SJCRH30 (cell line): ENCODE measurements at regions not wholly inside any gene's neighbourhood (a gene's known extent, or its start where the extent isn't known, plus 50 kb on each side); places are given as distances from the start of the nearest gene placed in this dataset.

Experiments
- DNase-seq, 2 experiments: peaks; one replicate each; pipeline ENCODE4 v3.0.0-alpha.2; 2015 to 2020
- H3K27ac ChIP-seq: fragments of 250-450 bp; sonication (Bioruptor Pico); 2 replicates; pipeline ENCODE4 v1.5.1; 2020; ENCODE audit warnings: mild to moderate bottlenecking, moderate library complexity
- H3K27me3 ChIP-seq: fragments of 250-450 bp; sonication (Bioruptor Pico); 2 replicates; pipeline ENCODE4 v1.5.1; 2020; ENCODE audit warnings: mild to moderate bottlenecking, moderate library complexity
- H3K36me3 ChIP-seq: fragments of 250-450 bp; sonication (Bioruptor Pico); 2 replicates; pipeline ENCODE4 v1.5.1; 2020; ENCODE audit warnings: mild to moderate bottlenecking, moderate library complexity
- H3K4me1 ChIP-seq: fragments of 250-450 bp; sonication (Bioruptor Pico); 2 replicates; pipeline ENCODE4 v1.5.1; 2020; ENCODE audit warnings: mild to moderate bottlenecking, moderate library complexity
- H3K4me3 ChIP-seq: fragments of 250-450 bp; sonication (Bioruptor Pico); 2 replicates; pipeline ENCODE4 v1.5.1; 2020; ENCODE audit warnings: mild to moderate bottlenecking, moderate library complexity
- H3K9me3 ChIP-seq: fragments of 250-450 bp; sonication (Bioruptor Pico); replicated peaks from 2 replicates; pipeline ENCODE4 v1.5.1; 2020; ENCODE audit warnings: mild to moderate bottlenecking, moderate library complexity

- Histone ChIP-seq H3K9me3 (no peaks in the 10 kb centered on the region), H3K36me3 (no peaks in the 10 kb centered on the region), H3K4me1 (no peaks in the 10 kb centered on the region), H3K27ac (no peak overlapping the region), H3K27me3 (no peaks in the 10 kb centered on the region), H3K4me3 (no peak overlapping the region)
- no peak for DNase-seq
Measured at GRCh38 chr18:78670778-78671391, 308.7 kb upstream of the SALL3 start.

DNA sequence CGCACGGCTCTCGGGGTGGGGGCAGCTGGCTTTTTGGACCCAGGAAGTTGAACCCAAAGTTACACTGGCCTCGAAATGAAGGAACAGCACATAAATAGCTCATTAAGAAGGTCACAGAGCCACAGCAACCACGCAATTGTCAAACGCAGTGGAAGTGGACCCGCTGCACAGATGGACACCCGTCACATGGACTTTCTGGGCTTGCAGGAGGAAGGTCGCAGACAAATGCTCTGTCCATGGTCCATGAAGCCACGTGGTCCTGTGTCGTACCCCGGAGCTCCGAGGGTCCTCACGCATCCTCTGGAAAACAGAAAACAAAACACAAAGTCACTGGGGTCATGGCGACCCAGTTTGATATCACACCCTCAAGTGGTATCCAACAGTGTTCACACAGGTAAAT lies 308.1 kb upstream of the SALL3 start:
- no peaks in the 10 kb centered on the region for H3K9me3 ChIP-seq
- no peaks in the 10 kb centered on the region for H3K36me3 ChIP-seq

GRCh38 chr18:78672862-78673446 lies 306.7 kb upstream of the SALL3 start:
- H3K36me3 ChIP-seq = no peaks in the 10 kb centered on the region
- H3K9me3 ChIP-seq = no peaks in the 10 kb centered on the region
- no peak overlapping the region for H3K27ac ChIP-seq
- no peaks in the 10 kb centered on the region for H3K27me3 ChIP-seq
- H3K4me1 ChIP-seq = no peaks in the 10 kb centered on the region
- no peak for DNase-seq
- no peak overlapping the region for H3K4me3 ChIP-seq

More for the DNA sequence above, 308.1 kb upstream of the SALL3 start:
- H3K4me3 ChIP-seq = no peak overlapping the region
- DNase-seq = no peak
- H3K27ac ChIP-seq = no peak overlapping the region
- no peaks in the 10 kb centered on the region for H3K27me3 ChIP-seq
- no peaks in the 10 kb centered on the region for H3K4me1 ChIP-seq

GRCh38 chr18:78673516-78674321 lies 305.9 kb upstream of the SALL3 start:
- no peaks in the 10 kb centered on the region for H3K27me3 ChIP-seq
- DNase-seq = no peak
- no peaks in the 10 kb centered on the region for H3K36me3 ChIP-seq
- no peak overlapping the region for H3K27ac ChIP-seq
- no peak overlapping the region for H3K4me3 ChIP-seq
- H3K9me3 ChIP-seq = no peaks in the 10 kb centered on the region
- H3K4me1 ChIP-seq = no peaks in the 10 kb centered on the region

DNA sequence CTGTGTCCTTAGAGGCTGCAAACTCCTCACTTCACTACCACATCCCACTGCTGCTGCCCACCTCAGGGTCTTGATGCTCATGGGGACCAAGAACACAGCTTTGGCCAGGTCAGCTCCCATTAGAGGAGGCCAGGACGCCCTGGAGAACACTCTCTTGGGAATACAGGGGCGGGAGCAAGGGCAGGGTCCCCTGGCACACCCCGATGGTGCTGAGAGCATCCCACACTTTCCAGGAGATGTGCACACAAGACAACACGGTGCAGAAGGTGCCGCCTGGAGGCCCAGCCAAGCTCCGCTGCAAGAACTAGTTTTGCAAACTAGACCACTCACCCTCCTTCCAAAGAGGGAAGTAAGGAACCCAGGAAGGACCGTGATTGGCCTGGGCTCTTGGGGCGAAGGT lies 304.4 kb upstream of the SALL3 start:
- no peak overlapping the region for H3K27ac ChIP-seq

DNA sequence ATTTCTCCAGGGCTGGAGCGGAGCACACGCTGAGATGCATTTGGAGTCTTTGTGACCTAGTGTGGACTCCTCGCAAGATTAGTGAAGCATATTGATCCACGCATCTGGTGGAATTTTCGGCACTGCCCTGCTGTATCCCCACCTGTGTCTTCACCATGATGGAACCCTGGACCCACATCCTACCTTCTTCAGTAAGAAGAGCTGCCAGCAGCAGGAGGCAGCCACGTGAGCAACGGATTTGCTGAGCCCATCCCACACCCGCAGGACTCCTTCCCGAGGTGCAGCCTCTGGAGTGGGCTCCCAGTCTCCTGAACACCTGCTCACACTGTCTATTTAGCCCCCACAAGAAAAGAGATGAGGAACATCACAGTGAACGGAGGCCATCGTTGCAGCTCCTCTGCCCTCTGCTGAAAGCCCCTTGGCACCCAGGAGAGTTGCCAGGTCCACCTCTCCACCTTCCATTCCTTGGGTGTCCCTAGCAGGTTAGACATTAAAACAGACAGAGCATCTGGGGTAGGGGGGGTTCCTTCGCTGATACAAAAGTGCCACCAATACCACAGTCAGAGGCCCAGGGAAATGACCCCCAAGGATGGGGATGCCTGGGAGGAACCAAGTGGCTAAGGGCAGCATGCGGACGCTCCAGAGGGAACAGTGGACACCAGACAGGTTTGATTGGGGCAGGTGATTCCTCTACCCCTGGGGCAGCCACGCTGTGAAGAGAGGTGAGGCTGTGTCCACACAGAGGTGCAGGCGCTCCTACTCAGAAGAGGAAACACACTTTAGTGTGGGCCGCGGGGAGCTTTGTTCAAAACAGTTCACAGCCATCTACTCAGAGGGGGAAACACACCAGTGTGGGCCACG lies 302.8 kb upstream of the SALL3 start:
- no peak for DNase-seq
- Histone ChIP-seq H3K9me3 (no peaks in the 10 kb centered on the region), H3K27me3 (no peaks in the 10 kb centered on the region)

More for the DNA sequence above, 304.4 kb upstream of the SALL3 start:
- no peaks in the 10 kb centered on the region for H3K4me1 ChIP-seq
- DNase-seq = no peak
- H3K36me3 ChIP-seq = no peaks in the 10 kb centered on the region
- no peak overlapping the region for H3K4me3 ChIP-seq
- H3K9me3 ChIP-seq = no peaks in the 10 kb centered on the region
- no peaks in the 10 kb centered on the region for H3K27me3 ChIP-seq

GRCh38 chr18:78677483-78678317 lies 301.9 kb upstream of the SALL3 start:
- H3K9me3 ChIP-seq = no peaks in the 10 kb centered on the region

More for the DNA sequence above, 302.8 kb upstream of the SALL3 start:
- no peaks in the 10 kb centered on the region for H3K36me3 ChIP-seq
- H3K4me1 ChIP-seq = no peaks in the 10 kb centered on the region
- H3K4me3 ChIP-seq = no peak overlapping the region
- H3K27ac ChIP-seq = no peak overlapping the region

GRCh38 chr18:78678318-78678695 lies 301.3 kb upstream of the SALL3 start:
- no peaks in the 10 kb centered on the region for H3K4me1 ChIP-seq
- H3K27ac ChIP-seq = no peak overlapping the region
- no peak for DNase-seq
- H3K27me3 ChIP-seq = no peaks in the 10 kb centered on the region
- no peaks in the 10 kb centered on the region for H3K9me3 ChIP-seq
- no peaks in the 10 kb centered on the region for H3K36me3 ChIP-seq
- no peak overlapping the region for H3K4me3 ChIP-seq

More at GRCh38 chr18:78677483-78678317, 301.9 kb upstream of the SALL3 start:
- Histone ChIP-seq H3K27ac (no peak overlapping the region), H3K4me1 (no peaks in the 10 kb centered on the region), H3K27me3 (no peaks in the 10 kb centered on the region), H3K4me3 (no peak overlapping the region), H3K36me3 (no peaks in the 10 kb centered on the region)
- no peak for DNase-seq

- DNase-seq = no peak
- H3K27ac ChIP-seq = no peak overlapping the region
- no peaks in the 10 kb centered on the region for H3K4me1 ChIP-seq
- H3K27me3 ChIP-seq = no peaks in the 10 kb centered on the region
- H3K9me3 ChIP-seq = no peaks in the 10 kb centered on the region
- no peaks in the 10 kb centered on the region for H3K36me3 ChIP-seq
- H3K4me3 ChIP-seq = no peak overlapping the region
Measured at GRCh38 chr18:78679031-78679430, 300.6 kb upstream of the SALL3 start.

DNA sequence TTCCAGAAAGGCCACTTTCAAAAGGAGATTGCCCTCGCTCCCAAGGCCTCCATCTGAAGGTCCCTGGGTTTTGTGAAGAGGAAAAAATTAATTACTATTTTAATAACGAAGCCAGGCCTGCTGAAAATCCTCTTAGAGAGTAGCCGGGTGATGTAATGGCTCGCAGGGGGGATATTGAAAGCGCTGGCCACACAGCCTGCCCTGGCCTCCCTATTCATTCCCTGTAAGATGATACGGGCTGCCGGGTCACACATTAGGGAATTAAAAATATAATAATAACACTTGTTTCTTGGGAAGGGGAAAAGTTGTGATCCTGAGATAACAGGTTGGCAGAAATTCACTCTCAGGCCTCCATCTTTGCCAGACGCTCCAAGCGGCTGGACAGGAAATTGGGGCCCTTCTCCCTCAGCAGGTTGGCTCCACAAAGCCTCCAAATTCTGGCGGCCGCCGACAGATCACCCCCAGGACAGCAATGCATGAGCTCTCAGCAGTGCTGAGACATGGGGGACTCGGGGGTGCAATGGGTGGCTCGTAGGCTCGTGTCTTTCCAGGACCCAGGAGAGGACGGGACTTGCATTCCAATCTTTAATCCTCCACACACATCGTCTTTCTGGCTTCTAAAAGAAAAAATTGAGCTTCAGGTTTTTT lies 299.9 kb upstream of the SALL3 start:
- Histone ChIP-seq H3K36me3 (no peaks in the 10 kb centered on the region), H3K27ac (no peak overlapping the region), H3K27me3 (no peaks in the 10 kb centered on the region), H3K4me1 (no peaks in the 10 kb centered on the region), H3K4me3 (no peak overlapping the region), H3K9me3 (no peaks in the 10 kb centered on the region)
- no peak for DNase-seq

GRCh38 chr18:78681396-78681795 lies 298.2 kb upstream of the SALL3 start:
- no peaks in the 10 kb centered on the region for H3K27me3 ChIP-seq
- H3K4me3 ChIP-seq = no peak overlapping the region
- H3K36me3 ChIP-seq = no peaks in the 10 kb centered on the region
- no peaks in the 10 kb centered on the region for H3K4me1 ChIP-seq
- no peak overlapping the region for H3K27ac ChIP-seq
- H3K9me3 ChIP-seq = no peaks in the 10 kb centered on the region
- no peak for DNase-seq

DNA sequence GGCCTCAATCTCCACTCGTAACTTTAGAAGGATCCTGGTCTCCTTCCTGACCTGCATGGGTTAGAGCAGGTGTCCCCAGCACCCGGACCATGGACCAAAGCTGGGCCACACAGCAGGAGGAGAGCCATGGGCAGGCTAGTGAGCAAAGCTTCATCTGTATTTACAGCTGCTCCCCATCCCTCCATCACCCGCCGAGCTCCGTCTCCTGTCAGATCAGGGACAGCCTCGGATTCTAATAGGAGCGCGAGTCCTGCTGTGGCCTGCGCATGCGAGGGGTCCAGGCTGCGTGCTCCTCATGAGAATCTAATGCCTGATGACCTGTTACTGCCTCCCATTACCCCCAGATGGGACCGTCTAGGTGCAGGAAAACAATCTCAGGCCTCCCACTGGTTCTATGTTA lies 297.7 kb upstream of the SALL3 start:
- Histone ChIP-seq H3K36me3 (no peaks in the 10 kb centered on the region), H3K9me3 (no peaks in the 10 kb centered on the region), H3K4me3 (no peak overlapping the region), H3K4me1 (no peaks in the 10 kb centered on the region), H3K27me3 (no peaks in the 10 kb centered on the region), H3K27ac (no peak overlapping the region)
- DNase-seq = no peak

DNA sequence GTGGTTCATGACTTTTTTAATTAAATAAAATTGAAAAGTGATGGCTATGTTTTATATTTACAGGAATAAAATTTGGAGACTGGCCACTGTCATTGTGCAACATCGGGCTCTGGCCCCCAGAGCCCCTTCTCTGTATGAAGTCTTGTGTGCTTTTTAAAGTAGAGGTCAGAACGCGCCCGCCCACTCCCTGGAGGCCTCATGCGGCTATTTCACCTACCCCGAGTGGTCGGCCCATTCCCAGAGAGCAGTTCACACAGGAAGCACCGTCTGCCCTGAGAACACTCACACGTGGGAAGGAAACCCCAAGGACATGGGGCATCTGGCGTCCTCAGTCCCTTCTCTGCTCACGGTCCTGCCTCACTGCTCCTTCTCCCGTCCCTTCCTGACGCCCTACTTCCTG lies 296.9 kb upstream of the SALL3 start:
- H3K9me3 ChIP-seq = no peaks in the 10 kb centered on the region
- H3K4me1 ChIP-seq = no peaks in the 10 kb centered on the region
- no peak overlapping the region for H3K27ac ChIP-seq
- H3K4me3 ChIP-seq = no peak overlapping the region
- H3K36me3 ChIP-seq = no peaks in the 10 kb centered on the region
- H3K27me3 ChIP-seq = no peaks in the 10 kb centered on the region
- no peak for DNase-seq
